ENCODE measurements at regions not wholly inside any gene's neighbourhood (a gene's known extent, or its start where the extent isn't known, plus 50 kb on each side); places are given as distances from the start of the nearest gene placed in this dataset.

- DNase-seq (ENCODE audit: low spot score in 2 of 2) (no peak), ATAC-seq (replicated peaks; ENCODE audit: extremely low read depth, poor library complexity, severe bottlenecking) (no peak)
- peaks cover 4% of the 10 kb centered on the region for H3K9me3 Mint-ChIP-seq
- H3K27ac Mint-ChIP-seq (ENCODE audit: low read depth): no peak overlapping the region
- H3K4me1 Mint-ChIP-seq: no peaks in the 10 kb centered on the region
- H3K27me3 Mint-ChIP-seq: peaks cover 56% of the 10 kb centered on the region
- H3K4me3 Mint-ChIP-seq: no peak overlapping the region
- H3K36me3 Mint-ChIP-seq (ENCODE audit: insufficient read depth): no peaks in the 10 kb centered on the region
Measured at GRCh38 chr6:165950316-165950715, 217.3 kb downstream of the TBXT start.

GRCh38 chr6:165949324-165949723 lies 218.3 kb downstream of the TBXT start:
- no peak for DNase-seq (ENCODE audit: low spot score in 2 of 2)
- Mint-ChIP-seq H3K36me3 (ENCODE audit: insufficient read depth) (no peaks in the 10 kb centered on the region), H3K9me3 (peaks cover 4% of the 10 kb centered on the region), H3K27me3 (peaks cover 46% of the 10 kb centered on the region), H3K4me1 (no peaks in the 10 kb centered on the region), H3K4me3 (no peak overlapping the region), H3K27ac (ENCODE audit: low read depth) (no peak overlapping the region)
- no peak for ATAC-seq (replicated peaks; ENCODE audit: extremely low read depth, poor library complexity, severe bottlenecking)

- Mint-ChIP-seq H3K36me3 (ENCODE audit: insufficient read depth) (no peaks in the 10 kb centered on the region), H3K27me3 (peaks cover 40% of the 10 kb centered on the region), H3K4me3 (no peak overlapping the region), H3K4me1 (no peaks in the 10 kb centered on the region), H3K9me3 (peaks cover 14% of the 10 kb centered on the region), H3K27ac (ENCODE audit: low read depth) (no peak overlapping the region)
- DNase-seq (ENCODE audit: low spot score in 2 of 2) (no peak), ATAC-seq (replicated peaks; ENCODE audit: extremely low read depth, poor library complexity, severe bottlenecking) (no peak)
Measured at GRCh38 chr6:165944002-165944466, 223.6 kb downstream of the TBXT start.

GRCh38 chr6:165941786-165942185 lies 225.9 kb downstream of the TBXT start:
- Mint-ChIP-seq H3K27ac (ENCODE audit: low read depth) (no peak overlapping the region), H3K4me1 (no peaks in the 10 kb centered on the region), H3K4me3 (no peak overlapping the region), H3K36me3 (ENCODE audit: insufficient read depth) (no peaks in the 10 kb centered on the region), H3K27me3 (peaks cover 20% of the 10 kb centered on the region), H3K9me3 (peaks cover 10% of the 10 kb centered on the region)
- ATAC-seq (replicated peaks; ENCODE audit: extremely low read depth, poor library complexity, severe bottlenecking) (no peak), DNase-seq (ENCODE audit: low spot score in 2 of 2) (no peak)

- peaks cover 24% of the 10 kb centered on the region for H3K27me3 Mint-ChIP-seq
- no peak overlapping the region for H3K27ac Mint-ChIP-seq (ENCODE audit: low read depth)
- no peak overlapping the region for H3K4me3 Mint-ChIP-seq
- ATAC-seq (replicated peaks; ENCODE audit: extremely low read depth, poor library complexity, severe bottlenecking) (no peak), DNase-seq (ENCODE audit: low spot score in 2 of 2) (no peak)
- H3K4me1 Mint-ChIP-seq: no peaks in the 10 kb centered on the region
- no peaks in the 10 kb centered on the region for H3K36me3 Mint-ChIP-seq (ENCODE audit: insufficient read depth)
- peaks cover 11% of the 10 kb centered on the region for H3K9me3 Mint-ChIP-seq
Measured at GRCh38 chr6:165941249-165941775, 226.3 kb downstream of the TBXT start.

GRCh38 chr6:165940366-165940765 lies 227.3 kb downstream of the TBXT start:
- no peak for ATAC-seq (replicated peaks; ENCODE audit: extremely low read depth, poor library complexity, severe bottlenecking)
- no peak for DNase-seq (ENCODE audit: low spot score in 2 of 2)
- peaks cover 15% of the 10 kb centered on the region for H3K9me3 Mint-ChIP-seq
- no peaks in the 10 kb centered on the region for H3K36me3 Mint-ChIP-seq (ENCODE audit: insufficient read depth)
- H3K27me3 Mint-ChIP-seq: peaks cover 33% of the 10 kb centered on the region
- no peak overlapping the region for H3K4me3 Mint-ChIP-seq
- no peaks in the 10 kb centered on the region for H3K4me1 Mint-ChIP-seq
- no peak overlapping the region for H3K27ac Mint-ChIP-seq (ENCODE audit: low read depth)

GRCh38 chr6:165939601-165940290 lies 227.9 kb downstream of the TBXT start:
- Mint-ChIP-seq H3K27me3 (peaks cover 39% of the 10 kb centered on the region), H3K4me3 (no peak overlapping the region), H3K27ac (ENCODE audit: low read depth) (no peak overlapping the region), H3K9me3 (peaks cover 19% of the 10 kb centered on the region), H3K4me1 (no peaks in the 10 kb centered on the region), H3K36me3 (ENCODE audit: insufficient read depth) (no peaks in the 10 kb centered on the region)
- no peak for DNase-seq (ENCODE audit: low spot score in 2 of 2)
- no peak for ATAC-seq (replicated peaks; ENCODE audit: extremely low read depth, poor library complexity, severe bottlenecking)

- Mint-ChIP-seq H3K4me1 (no peaks in the 10 kb centered on the region), H3K4me3 (no peak overlapping the region), H3K27me3 (peaks cover 46% of the 10 kb centered on the region)
Measured at GRCh38 chr6:165939047-165939446, 228.6 kb downstream of the TBXT start.

GRCh38 chr6:165937564-165938358 lies 229.9 kb downstream of the TBXT start:
- no peak overlapping the region for H3K27ac Mint-ChIP-seq (ENCODE audit: low read depth)
- H3K4me3 Mint-ChIP-seq: no peak overlapping the region
- H3K4me1 Mint-ChIP-seq: no peaks in the 10 kb centered on the region
- ATAC-seq (replicated peaks; ENCODE audit: extremely low read depth, poor library complexity, severe bottlenecking) (no peak), DNase-seq (ENCODE audit: low spot score in 2 of 2) (no peak)
- H3K36me3 Mint-ChIP-seq (ENCODE audit: insufficient read depth): no peaks in the 10 kb centered on the region
- H3K9me3 Mint-ChIP-seq: peaks cover 13% of the 10 kb centered on the region
- peaks cover 46% of the 10 kb centered on the region for H3K27me3 Mint-ChIP-seq

More at GRCh38 chr6:165939047-165939446, 228.6 kb downstream of the TBXT start:
- ATAC-seq (replicated peaks; ENCODE audit: extremely low read depth, poor library complexity, severe bottlenecking): no peak
- DNase-seq (ENCODE audit: low spot score in 2 of 2): no peak
- Mint-ChIP-seq H3K9me3 (peaks cover 19% of the 10 kb centered on the region), H3K36me3 (ENCODE audit: insufficient read depth) (no peaks in the 10 kb centered on the region), H3K27ac (ENCODE audit: low read depth) (no peak overlapping the region)

- DNase-seq (ENCODE audit: low spot score in 2 of 2) (no peak), ATAC-seq (replicated peaks; ENCODE audit: extremely low read depth, poor library complexity, severe bottlenecking) (no peak)
- peaks cover 38% of the 10 kb centered on the region for H3K27me3 Mint-ChIP-seq
- no peaks in the 10 kb centered on the region for H3K36me3 Mint-ChIP-seq (ENCODE audit: insufficient read depth)
- no peak overlapping the region for H3K4me3 Mint-ChIP-seq
- peaks cover 9% of the 10 kb centered on the region for H3K9me3 Mint-ChIP-seq
- no peaks in the 10 kb centered on the region for H3K4me1 Mint-ChIP-seq
- no peak overlapping the region for H3K27ac Mint-ChIP-seq (ENCODE audit: low read depth)
Measured at GRCh38 chr6:165936660-165937059, 231.0 kb downstream of the TBXT start.

GRCh38 chr6:165936096-165936495 lies 231.6 kb downstream of the TBXT start:
- ATAC-seq (replicated peaks; ENCODE audit: extremely low read depth, poor library complexity, severe bottlenecking) (no peak), DNase-seq (ENCODE audit: low spot score in 2 of 2) (no peak)
- H3K27ac Mint-ChIP-seq (ENCODE audit: low read depth): no peak overlapping the region
- peaks cover 38% of the 10 kb centered on the region for H3K27me3 Mint-ChIP-seq
- H3K36me3 Mint-ChIP-seq (ENCODE audit: insufficient read depth): no peaks in the 10 kb centered on the region
- H3K4me1 Mint-ChIP-seq: no peaks in the 10 kb centered on the region
- no peak overlapping the region for H3K4me3 Mint-ChIP-seq
- peaks cover 9% of the 10 kb centered on the region for H3K9me3 Mint-ChIP-seq

- no peaks in the 10 kb centered on the region for H3K4me1 Mint-ChIP-seq
- no peak for DNase-seq (ENCODE audit: low spot score in 2 of 2)
Measured at GRCh38 chr6:165931675-165932074, 236.0 kb downstream of the TBXT start.

More at GRCh38 chr6:165931675-165932074, 236.0 kb downstream of the TBXT start:
- Mint-ChIP-seq H3K27ac (ENCODE audit: low read depth) (no peak overlapping the region), H3K9me3 (peaks cover 9% of the 10 kb centered on the region), H3K4me3 (no peak overlapping the region), H3K36me3 (ENCODE audit: insufficient read depth) (no peaks in the 10 kb centered on the region), H3K27me3 (peaks cover 37% of the 10 kb centered on the region)
- no peak for ATAC-seq (replicated peaks; ENCODE audit: extremely low read depth, poor library complexity, severe bottlenecking)

Data from central memory CD8-positive, alpha-beta T cell (primary cell).